IMR-90 (cell line): ENCODE measurements at regions not wholly inside any gene's neighbourhood (a gene's known extent, or its start where the extent isn't known, plus 50 kb on each side); places are given as distances from the start of the nearest gene placed in this dataset.

Experiments used
- ATAC-seq: fragments of 200-7000 bp; cut with Tn5 transposase; 2 replicates; pipeline ENCODE4 v1.9.1; 2020; ENCODE audit warnings: low read depth, mild to moderate bottlenecking, moderate library complexity
- BruUV-seq: library from RNA; stranded (reverse); fragments of 400-500 nt; replicated peaks from 2 replicates; lab custom pipeline; 2021; lab: Mats Ljungman, UMichigan
- CTCF ChIA-PET: fragments of 300-600 bp; formaldehyde crosslinking; extraction: SDS; loops from one replicate; lab custom pipeline; 2021; ENCODE audit warnings: antibody characterized with exemption; lab: Yijun Ruan, JAX
- POLR2A ChIA-PET: fragments of 300-600 bp; sonication (Branson Sonifier 250); formaldehyde crosslinking; loops from one replicate; lab custom pipeline; 2022; ENCODE audit warnings: antibody characterized with exemption; ENCODE audit not compliant: unreplicated experiment; lab: Charles Lee
- DNase-seq: peaks from one replicate; pipeline ENCODE4 v3.0.0; 2013
- H2AFZ ChIP-seq: replicated peaks from 2 replicates; pipeline ENCODE3; 2013; ENCODE audit warnings: low read length, mild to moderate bottlenecking; ENCODE audit not compliant: poor library complexity
- H2AK5ac ChIP-seq: 2 replicates; pipeline ENCODE4 v1.6.1; 2013; ENCODE audit warnings: low read depth, low read length, inconsistent platforms
- H2AK9ac ChIP-seq: replicated peaks from 2 replicates; pipeline ENCODE3; 2013; ENCODE audit warnings: mild to moderate bottlenecking, low read depth, low read length, moderate library complexity; ENCODE audit not compliant: poor library complexity
- H2BK120ac ChIP-seq: 2 replicates; pipeline ENCODE4 v1.6.1; 2013; ENCODE audit warnings: low read depth, low read length, inconsistent platforms
- H2BK15ac ChIP-seq: 3 replicates; pipeline ENCODE4 v1.6.1; 2013; ENCODE audit warnings: low read depth, low read length, inconsistent platforms
- H2BK20ac ChIP-seq: 2 replicates; pipeline ENCODE4 v1.6.1; 2013; ENCODE audit warnings: low read depth, mild to moderate bottlenecking, inconsistent platforms, low read length, moderate library complexity
- H2BK5ac ChIP-seq: 2 replicates; pipeline ENCODE4 v1.6.1; 2013; ENCODE audit warnings: mild to moderate bottlenecking, low read depth, low read length, inconsistent platforms; ENCODE audit not compliant: poor library complexity, severe bottlenecking
- H3K14ac ChIP-seq: replicated peaks from 2 replicates; pipeline ENCODE4 v1.6.1; 2013; ENCODE audit warnings: low read depth, low read length, inconsistent platforms
- H3K18ac ChIP-seq: 2 replicates; pipeline ENCODE4 v1.6.1; 2013; ENCODE audit warnings: low read depth, low read length, control low read depth
- H3K23ac ChIP-seq: 2 replicates; pipeline ENCODE4 v1.6.1; 2013; ENCODE audit warnings: low read depth, low read length, inconsistent platforms
- H3K27ac ChIP-seq: 2 replicates; pipeline ENCODE4 v1.5.1; 2013; ENCODE audit warnings: mild to moderate bottlenecking, control low read depth, low read length; ENCODE audit not compliant: insufficient read depth
- H3K27me3 ChIP-seq: 2 replicates; pipeline ENCODE4 v1.6.1; 2013; ENCODE audit warnings: low read length; ENCODE audit not compliant: control insufficient read depth, insufficient read depth
- H3K36me3 ChIP-seq: 2 replicates; pipeline ENCODE4 v1.6.1; 2013; ENCODE audit warnings: low read length, mixed read lengths; ENCODE audit not compliant: control insufficient read depth, insufficient read depth
- H3K4ac ChIP-seq: 2 replicates; pipeline ENCODE4 v1.6.1; 2013; ENCODE audit warnings: low read depth, low read length, inconsistent platforms
- H3K4me1 ChIP-seq: 2 replicates; pipeline ENCODE4 v1.6.1; 2013; ENCODE audit warnings: low read length, mixed read lengths; ENCODE audit not compliant: control insufficient read depth, insufficient read depth
- H3K4me2 ChIP-seq: 2 replicates; pipeline ENCODE4 v1.6.1; 2013; ENCODE audit warnings: low read depth, mild to moderate bottlenecking, control low read depth, low read length, moderate library complexity
- H3K4me3 ChIP-seq: 2 replicates; pipeline ENCODE4 v1.5.1; 2013; ENCODE audit warnings: low read depth, mild to moderate bottlenecking, control low read depth, low read length, moderate library complexity; ENCODE audit not compliant: insufficient read depth
- H3K56ac ChIP-seq: 2 replicates; pipeline ENCODE4 v1.6.1; 2013; ENCODE audit warnings: low read length, inconsistent platforms; ENCODE audit not compliant: insufficient read depth; ENCODE audit errors: extremely low read depth
- H3K79me1 ChIP-seq, 2 experiments: 2 replicates each; pipeline ENCODE4 v1.6.1; 2013; ENCODE audit warnings: low read length in 2 of 2, inconsistent platforms in 1 of 2, low read depth in 1 of 2
- H3K9ac ChIP-seq: 2 replicates; pipeline ENCODE4 v1.6.1; 2013; ENCODE audit warnings: low read depth, low read length, control low read depth
- H3K9me1 ChIP-seq: 2 replicates; pipeline ENCODE4 v1.6.1; 2013; ENCODE audit warnings: low read length, inconsistent platforms; ENCODE audit not compliant: insufficient read depth
- H3K9me3 ChIP-seq: 2 replicates; pipeline ENCODE4 v1.6.1; 2013; ENCODE audit warnings: low read length; ENCODE audit not compliant: control insufficient read depth, insufficient read depth
- H4K20me1 ChIP-seq: 2 replicates; pipeline ENCODE4 v1.6.1; 2013; ENCODE audit warnings: low read length, inconsistent platforms; ENCODE audit not compliant: insufficient read depth
- H4K5ac ChIP-seq: 2 replicates; pipeline ENCODE4 v1.6.1; 2013; ENCODE audit warnings: mild to moderate bottlenecking, low read depth, low read length, control low read depth
- H4K8ac ChIP-seq, 2 experiments: 2 replicates each; pipeline ENCODE4 v1.6.1; 2013; ENCODE audit warnings: low read depth in 2 of 2, low read length in 2 of 2, control low read depth in 1 of 2, inconsistent platforms in 1 of 2
- H4K91ac ChIP-seq: 2 replicates; pipeline ENCODE4 v1.6.1; 2013; ENCODE audit warnings: low read depth, low read length, inconsistent platforms; ENCODE audit not compliant: insufficient read depth
- BHLHE40 ChIP-seq: fragments of 150-350 bp; IDR thresholded peaks from 2 replicates; pipeline ENCODE4 v1.6.1; 2016; ENCODE audit warnings: mild to moderate bottlenecking, low read depth, low read length
- CEBPB ChIP-seq: IDR thresholded peaks from 2 replicates; pipeline ENCODE4 v1.6.1; 2012; ENCODE audit warnings: low read depth, low read length, improper control_type of control experiment
- CHD1 ChIP-seq: IDR thresholded peaks from 2 replicates; pipeline ENCODE4 v1.6.1; 2012; ENCODE audit warnings: low read depth, low read length, improper control_type of control experiment
- CTCF ChIP-seq: conservative IDR thresholded peaks from 2 replicates; pipeline ENCODE4 v1.5.1; 2012; ENCODE audit warnings: mild to moderate bottlenecking, low read depth, low read length, improper control_type of control experiment
- ELK1 ChIP-seq: fragments of 150-350 bp; IDR thresholded peaks from 2 replicates; pipeline ENCODE4 v1.6.1; 2016; ENCODE audit warnings: low read depth, mild to moderate bottlenecking, low read length, moderate library complexity, borderline replicate concordance
- MAFK ChIP-seq: IDR thresholded peaks from 2 replicates; pipeline ENCODE4 v1.6.1; 2012; ENCODE audit warnings: low read depth, low read length, improper control_type of control experiment
- MXI1 ChIP-seq: IDR thresholded peaks from 2 replicates; pipeline ENCODE4 v1.6.1; 2012; ENCODE audit warnings: low read depth, mild to moderate bottlenecking, low read length, moderate library complexity, borderline replicate concordance
- NFE2L2 ChIP-seq: fragments of 150-350 bp; IDR thresholded peaks from 2 replicates; pipeline ENCODE4 v1.6.1; 2016; ENCODE audit warnings: low read depth, mild to moderate bottlenecking, low read length
- POLR2A ChIP-seq: IDR thresholded peaks from 2 replicates; pipeline ENCODE4 v1.6.1; 2012; ENCODE audit warnings: mild to moderate bottlenecking, low read depth, low read length
- RAD21 ChIP-seq: IDR thresholded peaks from 2 replicates; pipeline ENCODE4 v1.6.1; 2012; ENCODE audit warnings: low read length, improper control_type of control experiment
- RCOR1 ChIP-seq: IDR thresholded peaks from 2 replicates; pipeline ENCODE4 v1.6.1; 2012; ENCODE audit warnings: mild to moderate bottlenecking, low read length, improper control_type of control experiment; ENCODE audit not compliant: insufficient replicate concordance
- RFX5 ChIP-seq: IDR thresholded peaks from 2 replicates; pipeline ENCODE4 v1.8.0; 2012; ENCODE audit warnings: low read depth, mild to moderate bottlenecking, low read length, moderate library complexity
- SMC3 ChIP-seq: fragments of 150-350 bp; IDR thresholded peaks from 2 replicates; pipeline ENCODE4 v1.6.1; 2016; ENCODE audit warnings: low read depth, mild to moderate bottlenecking, antibody characterized with exemption, low read length, moderate library complexity
- WGBS, 2 experiments: methylation state at CpG; one replicate each; pipeline versions ENCODE4 v1.1.5 to v1.1.7; 2013; ENCODE audit warnings: missing lambda C conversion rate in 2 of 2; ENCODE audit not compliant: insufficient read length in 1 of 2; ENCODE audit errors: extremely low coverage in 2 of 2; 5-methylcytosine and 5-hydroxymethylcytosine counted together
- dilution Hi-C: fragments of 300-500 bp; cut with HindIII; formaldehyde crosslinking; loops from one replicate; pipeline ENCODE4 v1.14.3; 2018; ENCODE audit warnings: low sequenced_read_pairs; ENCODE audit not compliant: unreplicated experiment
- in situ Hi-C: fragments of 300-500 bp; cut with MboI; formaldehyde crosslinking; loops from 3 replicates; pipeline ENCODE4 v1.14.3; 2019; ENCODE audit warnings: low sequenced_read_pairs, inconsistent platforms, mixed read lengths
- intact Hi-C: fragments of 100-400 bp; cut with micrococcal nuclease; formaldehyde crosslinking; loops from 2 replicates; pipeline ENCODE4 v1.10.0; 2022

GRCh38 chr9:115680231-115680630 is 473.4 kb upstream of the PAPPA start:
- H3K9me1 ChIP-seq = peaks cover 3% of the 10 kb centered on the region; the same call in 1 of the 2 replicates
- no TSS peak for BruUV-seq
- no peak overlapping the region; the same call in 1 of the 2 replicates for H3K4me2 ChIP-seq
- H2AK5ac ChIP-seq = peak overlapping the region; percentile 0; the same call in 1 of the 2 replicates
- no peaks in the 10 kb centered on the region for H3K9me3 ChIP-seq
- ATAC-seq (no peak), DNase-seq (peak; percentile 42)
- peak overlapping the region; percentile 21; the same call in 1 of the 2 replicates for H3K23ac ChIP-seq
- CTCF ChIA-PET = interaction anchor here (0.5 kb wide), 1 partner anchor 9 kb away, joined by 3 read pairs; no protein-coding TSS in a partner anchor
- H3K56ac ChIP-seq = no peak overlapping the region
- H2BK20ac ChIP-seq = peak overlapping the region; percentile 87
- H4K5ac ChIP-seq = peak overlapping the region; percentile 74; the same call in 1 of the 2 replicates
- H3K36me3 ChIP-seq = no peaks in the 10 kb centered on the region
- H3K9ac ChIP-seq = no peak overlapping the region
- POLR2A ChIA-PET = no interaction called here
- no peak overlapping the region for H2BK5ac ChIP-seq
- H3K27me3 ChIP-seq = no peaks in the 10 kb centered on the region
- in situ Hi-C loops = no loop called here
- intact Hi-C loops = no loop called here
- H3K27ac ChIP-seq = no peak overlapping the region
- H4K20me1 ChIP-seq = no peaks in the 10 kb centered on the region
- H2AK9ac ChIP-seq = no peak overlapping the region
- H3K79me1 ChIP-seq = no peaks in the 10 kb centered on the region
- no peak overlapping the region for H2AFZ ChIP-seq
- H2BK15ac ChIP-seq = peak overlapping the region; percentile 57; the same call in 2 of the 3 replicates
- H3K18ac ChIP-seq = peak overlapping the region; percentile 93
- no peak for TF ChIP-seq MXI1
- TF ChIP-seq BHLHE40 = no peak
- no peak for TF ChIP-seq ELK1
- no peak for TF ChIP-seq RFX5
- no peak for TF ChIP-seq POLR2A
- no peak for TF ChIP-seq NFE2L2
- TF ChIP-seq CTCF = no peak
- no peak for TF ChIP-seq RAD21
- no peak for TF ChIP-seq CEBPB
- no peak for TF ChIP-seq CHD1
- no peak for TF ChIP-seq RCOR1
- TF ChIP-seq SMC3 = no peak
- no peak for TF ChIP-seq MAFK
- peak overlapping the region; percentile 34 for H3K14ac ChIP-seq
- dilution Hi-C loops = no loop called here
- H3K4ac ChIP-seq = peak overlapping the region; percentile 88; the same call in 1 of the 2 replicates
- H4K91ac ChIP-seq = peak overlapping the region; percentile 50
- no CpG with 5 or more reads among the region's 1 CpG for WGBS, 2 experiments
- H2BK120ac ChIP-seq = peak overlapping the region; percentile 72
- no peak overlapping the region for H3K4me3 ChIP-seq
- H4K8ac ChIP-seq = peak overlapping the region; percentile 20 to 63; a peak in 2 of 4 replicates
- peaks cover 5% of the 10 kb centered on the region for H3K4me1 ChIP-seq
